GM12878 (cell line): ENCODE measurements at regions not wholly inside any gene's neighbourhood (a gene's known extent, or its start where the extent isn't known, plus 50 kb on each side); places are given as distances from the start of the nearest gene placed in this dataset.

ENCODE experiments used
- ATAC-seq: fragments of 200-7000 bp; cut with Tn5 transposase; 3 replicates; pipeline ENCODE4 v1.9.1; 2020; ENCODE audit warnings: mild to moderate bottlenecking, moderate library complexity
- BruUV-seq: library from RNA; stranded (reverse); fragments of 400-500 nt; replicated peaks from 2 replicates; lab custom pipeline; 2021; lab: Mats Ljungman, UMichigan
- CTCF ChIA-PET: fragments of 300-600 bp; sonication (Branson Sonifier 250); formaldehyde crosslinking; extraction: SDS; loops from one replicate; lab custom pipeline; 2021; ENCODE audit warnings: inconsistent platforms; lab: Yijun Ruan, JAX
- POLR2A ChIA-PET: fragments of 350-600 bp; formaldehyde crosslinking; extraction: SDS; loops from one replicate; lab custom pipeline; 2021; ENCODE audit warnings: inconsistent platforms; lab: Charles Lee
- RAD21 ChIA-PET: fragments of 300-600 bp; sonication (Branson Sonifier 250); formaldehyde crosslinking; loops from one replicate; lab custom pipeline; 2023; ENCODE audit warnings: antibody characterized with exemption; ENCODE audit not compliant: unreplicated experiment; lab: Charles Lee
- SMC1A ChIA-PET: fragments of 300-600 bp; sonication (Branson Sonifier 250); formaldehyde crosslinking; loops from one replicate; lab custom pipeline; 2023; ENCODE audit not compliant: unreplicated experiment, uncharacterized antibody; lab: Charles Lee
- DNase-seq: peaks from one replicate; pipeline ENCODE4 v3.0.0-alpha.2; 2011; ENCODE audit warnings: low read depth, low spot score
- FAIRE-seq: peaks from 3 replicates; lab custom pipeline; 2011; peaks lifted over from hg19 to GRCh38; lab: Jason Lieb, UNC
- H2AFZ ChIP-seq: 2 replicates; pipeline ENCODE4 v1.6.0; 2011; ENCODE audit warnings: low read depth, low read length, control low read depth; ENCODE audit not compliant: control insufficient read depth
- H3K27ac ChIP-seq: 2 replicates; pipeline ENCODE4 v1.5.1; 2011; ENCODE audit warnings: control low read depth; ENCODE audit not compliant: control insufficient read depth, insufficient read depth
- H3K27me3 ChIP-seq, 2 experiments: replicated peaks in 1 of 2; 2 replicates each; pipeline versions ENCODE4 v1.6.0 to v1.6.1; 2011; ENCODE audit warnings: low read length in 1 of 2; ENCODE audit not compliant: control insufficient read depth in 2 of 2, insufficient read depth in 2 of 2
- H3K36me3 ChIP-seq, 2 experiments: 2 replicates each; pipeline ENCODE4 v1.5.1; 2011; ENCODE audit warnings: low read length in 1 of 2; ENCODE audit not compliant: control insufficient read depth in 2 of 2, insufficient read depth in 2 of 2
- H3K4me1 ChIP-seq: 2 replicates; pipeline ENCODE4 v1.6.1; 2011; ENCODE audit warnings: mild to moderate bottlenecking, low read length, moderate library complexity, mixed read lengths; ENCODE audit not compliant: control insufficient read depth, insufficient read depth
- H3K4me2 ChIP-seq: 2 replicates; pipeline ENCODE4 v1.6.0; 2011; ENCODE audit warnings: control low read depth; ENCODE audit not compliant: control insufficient read depth, insufficient read depth
- H3K4me3 ChIP-seq: fragments of 200-600 bp; sonication (generic); 2 replicates; pipeline ENCODE4 v1.5.1; 2016
- H3K79me2 ChIP-seq: 2 replicates; pipeline ENCODE4 v1.6.0; 2011; ENCODE audit warnings: low read length; ENCODE audit not compliant: control insufficient read depth, insufficient read depth
- H3K9ac ChIP-seq: 2 replicates; pipeline ENCODE4 v1.8.0; 2011; ENCODE audit warnings: low read length, control low read depth, mixed read lengths; ENCODE audit not compliant: control insufficient read depth, insufficient read depth
- H3K9me3 ChIP-seq: replicated peaks from 3 replicates; pipeline ENCODE4 v1.5.1; 2011; ENCODE audit warnings: mild to moderate bottlenecking, low read length; ENCODE audit not compliant: control insufficient read depth, insufficient read depth
- H4K20me1 ChIP-seq: 2 replicates; pipeline ENCODE4 v1.6.0; 2011; ENCODE audit not compliant: control insufficient read depth, insufficient read depth
- FOXK2 ChIP-seq: fragments of 450-650 bp; IDR thresholded peaks from 2 replicates; pipeline ENCODE4 v1.6.1; 2017; ENCODE audit warnings: mild to moderate bottlenecking, moderate library complexity
- JUND ChIP-seq: IDR thresholded peaks from 2 replicates; pipeline ENCODE4 v1.6.1; 2012; ENCODE audit warnings: low read depth, mild to moderate bottlenecking, low read length, improper control_type of control experiment, moderate library complexity
- KDM1A ChIP-seq: fragments of 200-600 bp; sonication (generic); IDR thresholded peaks from 2 replicates; pipeline ENCODE4 v1.6.1; 2016; ENCODE audit warnings: borderline replicate concordance
- SP1 ChIP-seq: IDR thresholded peaks from one replicate; pipeline ENCODE4 v1.6.1; 2011; ENCODE audit warnings: low read depth, low read length
- SUZ12 ChIP-seq: fragments of 200-600 bp; sonication (generic); IDR thresholded peaks from one replicate; pipeline ENCODE4 v1.6.1; 2018; ENCODE audit warnings: antibody characterized with exemption, mild to moderate bottlenecking; ENCODE audit not compliant: unreplicated experiment
- TARDBP ChIP-seq: IDR thresholded peaks from 2 replicates; pipeline ENCODE4 v1.6.1; 2016; ENCODE audit warnings: borderline replicate concordance
- ZSCAN29 ChIP-seq: fragments of 450-650 bp; IDR thresholded peaks from 2 replicates; pipeline ENCODE4 v1.6.1; 2017; ENCODE audit warnings: mild to moderate bottlenecking, moderate library complexity
- WGBS: methylation state at CpG from one replicate; pipeline ENCODE4 v1.1.6; 2016; ENCODE audit warnings: low lambda C conversion rate; ENCODE audit not compliant: insufficient replicate concordance, insufficient coverage; ENCODE audit errors: missing lambda C conversion rate; 5-methylcytosine and 5-hydroxymethylcytosine counted together
- in situ Hi-C: fragments of 300-500 bp; cut with MboI; formaldehyde crosslinking; loops from 9 replicates; pipeline ENCODE4 v1.14.3; 2018; ENCODE audit warnings: mixed read lengths
- intact Hi-C: fragments of 100-400 bp; cut with micrococcal nuclease; formaldehyde crosslinking; loops from one replicate; pipeline ENCODE4 v1.14.2; 2022; ENCODE audit not compliant: unreplicated experiment
- TF ChIP-seq, protein P1 (sequence below): IDR thresholded peaks from 2 replicates; pipeline ENCODE4 v1.6.1; 2011; ENCODE audit warnings: borderline replicate concordance, low read depth, mild to moderate bottlenecking, moderate library complexity, low read length; ENCODE audit not compliant: insufficient read depth, poor library complexity, severe bottlenecking
- TF ChIP-seq, protein P2 (sequence below): IDR thresholded peaks from 2 replicates; pipeline ENCODE4 v1.6.1; 2012; ENCODE audit warnings: improper control_type of control experiment, low read depth, low read length; ENCODE audit not compliant: insufficient replicate concordance
- TF ChIP-seq, protein P3 (sequence below): fragments of 450-650 bp; conservative IDR thresholded peaks from 2 replicates; pipeline ENCODE4 v1.6.1; 2017; ENCODE audit warnings: mild to moderate bottlenecking, moderate library complexity

DNA sequence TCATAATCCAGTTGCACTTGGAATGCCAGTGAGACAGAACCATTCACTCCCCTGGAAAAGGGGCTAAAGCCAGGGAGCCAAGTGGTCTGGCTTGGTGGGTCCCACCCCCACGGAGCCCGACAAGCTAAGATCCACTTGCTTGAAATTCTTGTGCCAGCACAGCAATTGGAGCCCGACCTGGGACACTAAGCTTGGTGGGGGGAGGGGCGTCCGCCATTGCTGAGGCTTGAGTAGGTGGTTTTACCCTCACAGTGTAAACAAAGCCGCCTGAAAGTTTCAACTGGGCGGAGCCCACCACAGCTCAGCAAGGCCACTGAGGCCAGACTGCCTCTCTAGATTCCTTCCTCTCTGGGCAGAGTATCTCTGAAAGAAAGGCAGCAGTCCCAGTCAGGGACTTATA, 200.7 kb upstream of the NPSR1 start:
- Histone ChIP-seq H4K20me1 (no peaks in the 10 kb centered on the region), H3K27me3 (no peaks in the 10 kb centered on the region), H3K9ac (no peak overlapping the region), H3K79me2 (no peaks in the 10 kb centered on the region)
- DNase-seq: no peak
- ChIA-PET CTCF (no interaction called here), POLR2A (no interaction called here)
- intact Hi-C loops: no loop called here
- BruUV-seq: no TSS peak
- FAIRE-seq: no peak
- TF ChIP-seq ZSCAN29 (no peak), TARDBP (no peak), JUND (no peak), SP1 (no peak), KDM1A (no peak)
- TF ChIP-seq, protein P1, sequence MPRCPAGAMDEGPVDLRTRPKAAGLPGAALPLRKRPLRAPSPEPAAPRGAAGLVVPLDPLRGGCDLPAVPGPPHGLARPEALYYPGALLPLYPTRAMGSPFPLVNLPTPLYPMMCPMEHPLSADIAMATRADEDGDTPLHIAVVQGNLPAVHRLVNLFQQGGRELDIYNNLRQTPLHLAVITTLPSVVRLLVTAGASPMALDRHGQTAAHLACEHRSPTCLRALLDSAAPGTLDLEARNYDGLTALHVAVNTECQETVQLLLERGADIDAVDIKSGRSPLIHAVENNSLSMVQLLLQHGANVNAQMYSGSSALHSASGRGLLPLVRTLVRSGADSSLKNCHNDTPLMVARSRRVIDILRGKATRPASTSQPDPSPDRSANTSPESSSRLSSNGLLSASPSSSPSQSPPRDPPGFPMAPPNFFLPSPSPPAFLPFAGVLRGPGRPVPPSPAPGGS: no peak
- TF ChIP-seq, all 136 proteins: peak for 0
- Histone ChIP-seq H3K4me1 (no peaks in the 10 kb centered on the region), H3K36me3 (no peaks in the 10 kb centered on the region), H3K9me3 (no peaks in the 10 kb centered on the region), H3K4me2 (no peak overlapping the region), H3K4me3 (no peak overlapping the region), H2AFZ (no peak overlapping the region), H3K27ac (no peak overlapping the region)
- in situ Hi-C loops: no loop called here
- ChIA-PET SMC1A (no interaction called here), RAD21 (no interaction called here)
- no peak for ATAC-seq
- WGBS: 20% methylated on average over 7 of the region's 7 CpGs

DNA sequence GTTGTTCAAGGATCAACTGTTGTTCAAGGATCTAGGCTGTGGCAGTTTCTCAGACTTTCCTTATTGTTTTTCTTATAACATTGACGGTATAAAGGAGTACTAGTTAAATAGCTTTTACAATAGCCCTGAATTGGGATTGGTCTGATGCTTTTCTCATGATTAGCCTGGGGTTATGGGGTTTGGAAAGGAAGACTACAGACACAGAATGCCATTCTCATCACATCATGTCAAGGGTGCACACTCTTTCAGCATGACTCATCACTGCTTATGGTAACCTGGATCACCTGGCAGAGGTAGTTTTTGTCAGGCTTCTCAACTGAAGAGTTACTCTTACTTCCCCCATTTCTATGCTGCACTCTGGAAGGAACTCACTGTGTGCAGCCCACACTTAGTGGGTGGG, 194.2 kb upstream of the NPSR1 start:
- intact Hi-C loops: no loop called here
- no TSS peak for BruUV-seq
- H3K36me3 ChIP-seq: no peaks in the 10 kb centered on the region
- CTCF ChIA-PET: no interaction called here
- no peak overlapping the region for H2AFZ ChIP-seq
- H3K27me3 ChIP-seq: no peaks in the 10 kb centered on the region
- no peak overlapping the region for H3K4me3 ChIP-seq
- FAIRE-seq (no peak), ATAC-seq (no peak; the same call in 2 of the 3 replicates), DNase-seq (no peak)
- H3K9ac ChIP-seq: no peak overlapping the region
- no peaks in the 10 kb centered on the region for H3K9me3 ChIP-seq
- SMC1A ChIA-PET: no interaction called here
- RAD21 ChIA-PET: no interaction called here
- 45% methylated on average over 1 of the region's 1 CpG for WGBS
- H3K4me2 ChIP-seq: no peak overlapping the region
- H4K20me1 ChIP-seq: no peaks in the 10 kb centered on the region
- H3K79me2 ChIP-seq: no peaks in the 10 kb centered on the region
- H3K27ac ChIP-seq: no peak overlapping the region
- POLR2A ChIA-PET: no interaction called here
- in situ Hi-C loops: no loop called here
- H3K4me1 ChIP-seq: no peaks in the 10 kb centered on the region
- TF ChIP-seq, protein P2, sequence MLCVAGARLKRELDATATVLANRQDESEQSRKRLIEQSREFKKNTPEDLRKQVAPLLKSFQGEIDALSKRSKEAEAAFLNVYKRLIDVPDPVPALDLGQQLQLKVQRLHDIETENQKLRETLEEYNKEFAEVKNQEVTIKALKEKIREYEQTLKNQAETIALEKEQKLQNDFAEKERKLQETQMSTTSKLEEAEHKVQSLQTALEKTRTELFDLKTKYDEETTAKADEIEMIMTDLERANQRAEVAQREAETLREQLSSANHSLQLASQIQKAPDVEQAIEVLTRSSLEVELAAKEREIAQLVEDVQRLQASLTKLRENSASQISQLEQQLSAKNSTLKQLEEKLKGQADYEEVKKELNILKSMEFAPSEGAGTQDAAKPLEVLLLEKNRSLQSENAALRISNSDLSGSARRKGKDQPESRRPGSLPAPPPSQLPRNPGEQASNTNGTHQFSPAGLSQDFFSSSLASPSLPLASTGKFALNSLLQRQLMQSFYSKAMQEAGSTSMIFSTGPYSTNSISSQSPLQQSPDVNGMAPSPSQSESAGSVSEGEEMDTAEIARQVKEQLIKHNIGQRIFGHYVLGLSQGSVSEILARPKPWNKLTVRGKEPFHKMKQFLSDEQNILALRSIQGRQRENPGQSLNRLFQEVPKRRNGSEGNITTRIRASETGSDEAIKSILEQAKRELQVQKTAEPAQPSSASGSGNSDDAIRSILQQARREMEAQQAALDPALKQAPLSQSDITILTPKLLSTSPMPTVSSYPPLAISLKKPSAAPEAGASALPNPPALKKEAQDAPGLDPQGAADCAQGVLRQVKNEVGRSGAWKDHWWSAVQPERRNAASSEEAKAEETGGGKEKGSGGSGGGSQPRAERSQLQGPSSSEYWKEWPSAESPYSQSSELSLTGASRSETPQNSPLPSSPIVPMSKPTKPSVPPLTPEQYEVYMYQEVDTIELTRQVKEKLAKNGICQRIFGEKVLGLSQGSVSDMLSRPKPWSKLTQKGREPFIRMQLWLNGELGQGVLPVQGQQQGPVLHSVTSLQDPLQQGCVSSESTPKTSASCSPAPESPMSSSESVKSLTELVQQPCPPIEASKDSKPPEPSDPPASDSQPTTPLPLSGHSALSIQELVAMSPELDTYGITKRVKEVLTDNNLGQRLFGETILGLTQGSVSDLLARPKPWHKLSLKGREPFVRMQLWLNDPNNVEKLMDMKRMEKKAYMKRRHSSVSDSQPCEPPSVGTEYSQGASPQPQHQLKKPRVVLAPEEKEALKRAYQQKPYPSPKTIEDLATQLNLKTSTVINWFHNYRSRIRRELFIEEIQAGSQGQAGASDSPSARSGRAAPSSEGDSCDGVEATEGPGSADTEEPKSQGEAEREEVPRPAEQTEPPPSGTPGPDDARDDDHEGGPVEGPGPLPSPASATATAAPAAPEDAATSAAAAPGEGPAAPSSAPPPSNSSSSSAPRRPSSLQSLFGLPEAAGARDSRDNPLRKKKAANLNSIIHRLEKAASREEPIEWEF: no peak
- TF ChIP-seq SUZ12 (no peak), FOXK2 (no peak)
- TF ChIP-seq, protein P3, sequence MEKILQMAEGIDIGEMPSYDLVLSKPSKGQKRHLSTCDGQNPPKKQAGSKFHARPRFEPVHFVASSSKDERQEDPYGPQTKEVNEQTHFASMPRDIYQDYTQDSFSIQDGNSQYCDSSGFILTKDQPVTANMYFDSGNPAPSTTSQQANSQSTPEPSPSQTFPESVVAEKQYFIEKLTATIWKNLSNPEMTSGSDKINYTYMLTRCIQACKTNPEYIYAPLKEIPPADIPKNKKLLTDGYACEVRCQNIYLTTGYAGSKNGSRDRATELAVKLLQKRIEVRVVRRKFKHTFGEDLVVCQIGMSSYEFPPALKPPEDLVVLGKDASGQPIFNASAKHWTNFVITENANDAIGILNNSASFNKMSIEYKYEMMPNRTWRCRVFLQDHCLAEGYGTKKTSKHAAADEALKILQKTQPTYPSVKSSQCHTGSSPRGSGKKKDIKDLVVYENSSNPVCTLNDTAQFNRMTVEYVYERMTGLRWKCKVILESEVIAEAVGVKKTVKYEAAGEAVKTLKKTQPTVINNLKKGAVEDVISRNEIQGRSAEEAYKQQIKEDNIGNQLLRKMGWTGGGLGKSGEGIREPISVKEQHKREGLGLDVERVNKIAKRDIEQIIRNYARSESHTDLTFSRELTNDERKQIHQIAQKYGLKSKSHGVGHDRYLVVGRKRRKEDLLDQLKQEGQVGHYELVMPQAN: no peak
